ENCODE measurements at regions not wholly inside any gene's neighbourhood (a gene's known extent, or its start where the extent isn't known, plus 50 kb on each side); places are given as distances from the start of the nearest gene placed in this dataset.

GRCh38 chr14:22065347-22065746 lies 391.7 kb upstream of the OR4E1 start:
- no peak for ATAC-seq
- no peak overlapping the region for H3K9ac ChIP-seq (ENCODE audit: low read length)
- H3K79me2 ChIP-seq (ENCODE audit: insufficient read depth, low read length), result no peaks in the 10 kb centered on the region
- POLR2A ChIA-PET, result no interaction called here
- CTCF ChIA-PET, result no interaction called here
- H3K27me3 ChIP-seq (ENCODE audit: insufficient read depth, low read length), result peaks cover 40% of the 10 kb centered on the region
- H3K9me3 ChIP-seq (ENCODE audit: control insufficient read depth in 1 of 2, insufficient read depth in 1 of 2, low read depth in 1 of 2, low read length in 2 of 2), result no peaks in the 10 kb centered on the region
- no peaks in the 10 kb centered on the region for H4K20me1 ChIP-seq (ENCODE audit: insufficient read depth)
- no peak overlapping the region for H3K27ac ChIP-seq (ENCODE audit: low read depth, low read length)
- no peaks in the 10 kb centered on the region for H3K9me2 ChIP-seq (ENCODE audit: insufficient read depth)
- TF ChIP-seq, protein P1, sequence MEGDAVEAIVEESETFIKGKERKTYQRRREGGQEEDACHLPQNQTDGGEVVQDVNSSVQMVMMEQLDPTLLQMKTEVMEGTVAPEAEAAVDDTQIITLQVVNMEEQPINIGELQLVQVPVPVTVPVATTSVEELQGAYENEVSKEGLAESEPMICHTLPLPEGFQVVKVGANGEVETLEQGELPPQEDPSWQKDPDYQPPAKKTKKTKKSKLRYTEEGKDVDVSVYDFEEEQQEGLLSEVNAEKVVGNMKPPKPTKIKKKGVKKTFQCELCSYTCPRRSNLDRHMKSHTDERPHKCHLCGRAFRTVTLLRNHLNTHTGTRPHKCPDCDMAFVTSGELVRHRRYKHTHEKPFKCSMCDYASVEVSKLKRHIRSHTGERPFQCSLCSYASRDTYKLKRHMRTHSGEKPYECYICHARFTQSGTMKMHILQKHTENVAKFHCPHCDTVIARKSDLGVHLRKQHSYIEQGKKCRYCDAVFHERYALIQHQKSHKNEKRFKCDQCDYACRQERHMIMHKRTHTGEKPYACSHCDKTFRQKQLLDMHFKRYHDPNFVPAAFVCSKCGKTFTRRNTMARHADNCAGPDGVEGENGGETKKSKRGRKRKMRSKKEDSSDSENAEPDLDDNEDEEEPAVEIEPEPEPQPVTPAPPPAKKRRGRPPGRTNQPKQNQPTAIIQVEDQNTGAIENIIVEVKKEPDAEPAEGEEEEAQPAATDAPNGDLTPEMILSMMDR (IDR thresholded peaks at IDR 0.05 in 2 of 3, conservative IDR thresholded peaks at IDR 0.05 in 1 of 3; ENCODE audit: borderline replicate concordance in 1 of 3, insufficient read depth in 1 of 3, low read depth in 2 of 3, low read length in 2 of 3), result no peak
- TF ChIP-seq TCF7L2 (IDR thresholded peaks at IDR 0.05; ENCODE audit: borderline replicate concordance, extremely low read depth, insufficient read depth, insufficient read length), result no peak
- TF ChIP-seq EZH2phosphoT487 (IDR thresholded peaks at IDR 0.05; ENCODE audit: borderline replicate concordance), result no peak
- no peak for TF ChIP-seq ZNF274 (IDR thresholded peaks at IDR 0.05; ENCODE audit: low read depth, low read length)
- TF ChIP-seq, protein P2, sequence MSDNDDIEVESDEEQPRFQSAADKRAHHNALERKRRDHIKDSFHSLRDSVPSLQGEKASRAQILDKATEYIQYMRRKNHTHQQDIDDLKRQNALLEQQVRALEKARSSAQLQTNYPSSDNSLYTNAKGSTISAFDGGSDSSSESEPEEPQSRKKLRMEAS (IDR thresholded peaks at IDR 0.05), result no peak
- TF ChIP-seq CEBPB (IDR thresholded peaks at IDR 0.05; ENCODE audit: low read depth), result no peak
- no peak for TF ChIP-seq FOSL1 (IDR thresholded peaks at IDR 0.05; ENCODE audit: low read depth)
- no peak for TF ChIP-seq EZH2 (IDR thresholded peaks at IDR 0.05)
- no peak for TF ChIP-seq REST (IDR thresholded peaks at IDR 0.05; ENCODE audit: low read depth)
- TF ChIP-seq ELF1 (IDR thresholded peaks at IDR 0.05; ENCODE audit: borderline replicate concordance, low read depth), result no peak
- no peak for TF ChIP-seq CBX3 (IDR thresholded peaks at IDR 0.05; ENCODE audit: low read depth)
- TF ChIP-seq YY1 (IDR thresholded peaks at IDR 0.05; ENCODE audit: extremely low read depth, insufficient replicate concordance, low read depth, low read length), result no peak
- no peak for TF ChIP-seq ZFX (IDR thresholded peaks at IDR 0.05)
- TF ChIP-seq, protein P3, sequence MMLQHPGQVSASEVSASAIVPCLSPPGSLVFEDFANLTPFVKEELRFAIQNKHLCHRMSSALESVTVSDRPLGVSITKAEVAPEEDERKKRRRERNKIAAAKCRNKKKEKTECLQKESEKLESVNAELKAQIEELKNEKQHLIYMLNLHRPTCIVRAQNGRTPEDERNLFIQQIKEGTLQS (IDR thresholded peaks at IDR 0.05), result no peak
- no peak for TF ChIP-seq SP1 (IDR thresholded peaks at IDR 0.05; ENCODE audit: low read depth)
- no peak for TF ChIP-seq POLR2A (IDR thresholded peaks at IDR 0.05; ENCODE audit: borderline replicate concordance, extremely low read depth, insufficient read depth, insufficient read length)
- no peak for TF ChIP-seq POLR2AphosphoS5 (IDR thresholded peaks at IDR 0.05; ENCODE audit: low read depth, low read length)
- TF ChIP-seq ZBTB33 (IDR thresholded peaks at IDR 0.05; ENCODE audit: extremely low read depth, insufficient replicate concordance, low read length), result no peak
- TF ChIP-seq SRF (IDR thresholded peaks at IDR 0.05; ENCODE audit: low read depth), result no peak
- no peak for TF ChIP-seq EGR1 (IDR thresholded peaks at IDR 0.05; ENCODE audit: low read depth)
- intact Hi-C loops (cut with micrococcal nuclease), result no loop called here
- DNase-seq (ENCODE audit: low read depth, low spot score), result no peak
- H3K4me3 ChIP-seq (replicated peaks in 1 of 2; ENCODE audit: low read depth in 1 of 2, low read length in 2 of 2), result no peak overlapping the region
- H3K4me2 ChIP-seq (ENCODE audit: low read length), result no peak overlapping the region
- no peaks in the 10 kb centered on the region for H3K4me1 ChIP-seq (ENCODE audit: control insufficient read depth in 1 of 2, insufficient read depth in 2 of 2, low read length in 2 of 2)
- H3K36me3 ChIP-seq (ENCODE audit: control insufficient read depth in 1 of 2, insufficient read depth in 2 of 2, low read length in 2 of 2), result no peaks in the 10 kb centered on the region
- BruUV-seq (replicated peaks), result no TSS peak
- RAD21 ChIA-PET (ENCODE audit: low non-redundant PET in 1 of 2, low total read pairs in 2 of 2, uncharacterized antibody in 2 of 2, unreplicated experiment in 2 of 2), result no interaction called here
- H2AFZ ChIP-seq (ENCODE audit: low read depth, low read length, poor library complexity, severe bottlenecking), result no peak overlapping the region
